Fibroblast of pulmonary artery (primary cell): ENCODE measurements at regions not wholly inside any gene's neighbourhood (a gene's known extent, or its start where the extent isn't known, plus 50 kb on each side); places are given as distances from the start of the nearest gene placed in this dataset.
"Not testable (repeated sequence)": the region's sequence is repeated elsewhere in the genome, so short reads cannot be mapped to it uniquely, and the experiment has no call there.

ENCODE experiments used
- DNase-seq: peaks from one replicate; pipeline ENCODE4 v3.0.0-alpha.2; 2010; ENCODE audit warnings: low read depth
- H3K4me3 ChIP-seq: replicated peaks from 2 replicates; pipeline ENCODE4 v1.5.1; 2011; ENCODE audit warnings: low read depth, mild to moderate bottlenecking, control low read depth, low read length, moderate library complexity
- CTCF ChIP-seq: IDR thresholded peaks from 2 replicates; pipeline ENCODE4 v1.5.1; 2011; ENCODE audit warnings: mild to moderate bottlenecking, control low read depth, low read length, inconsistent platforms; ENCODE audit errors: missing control alignments

- TF ChIP-seq CTCF: no peak
- DNase-seq: no peak
- no peak overlapping the region for H3K4me3 ChIP-seq
Measured at GRCh38 chr16:88329726-88330700, 52.7 kb upstream of the ZNF469 start.

- TF ChIP-seq CTCF: no peak
- no peak for DNase-seq
- H3K4me3 ChIP-seq: no peak overlapping the region
Measured at GRCh38 chr16:88330971-88331890, 51.5 kb upstream of the ZNF469 start.

- peak; percentile 99 for DNase-seq
- no peak for TF ChIP-seq CTCF
- no peak overlapping the region for H3K4me3 ChIP-seq
Measured at GRCh38 chr16:88331989-88332920, 50.5 kb upstream of the ZNF469 start.

- DNase-seq: peak; percentile 74
- not testable (repeated sequence) for H3K4me3 ChIP-seq
Measured at GRCh38 chr16:88332921-88333825, 49.6 kb upstream of the ZNF469 start.
